GM10847 (cell line): ENCODE measurements at regions not wholly inside any gene's neighbourhood (a gene's known extent, or its start where the extent isn't known, plus 50 kb on each side); places are given as distances from the start of the nearest gene placed in this dataset.

Experiments
- POLR2A ChIP-seq: IDR thresholded peaks from 2 replicates; pipeline ENCODE4 v1.6.1; 2011; ENCODE audit not compliant: insufficient read length; ENCODE audit errors: extremely low read depth

- no peak for TF ChIP-seq POLR2A
Measured at GRCh38 chr2:118791483-118791882, 56.0 kb downstream of the EN1 start.

GRCh38 chr2:118786746-118787145 lies 60.7 kb downstream of the EN1 start:
- TF ChIP-seq POLR2A = no peak

- TF ChIP-seq POLR2A = no peak
Measured at GRCh38 chr2:118784860-118785259, 62.6 kb downstream of the EN1 start.

GRCh38 chr2:118779362-118779761 lies 68.1 kb downstream of the EN1 start:
- TF ChIP-seq POLR2A = no peak

- no peak for TF ChIP-seq POLR2A
Measured at GRCh38 chr2:118774458-118775133, 72.9 kb downstream of the EN1 start.

GRCh38 chr2:118773826-118774225 lies 73.6 kb downstream of the EN1 start:
- no peak for TF ChIP-seq POLR2A

GRCh38 chr2:118772487-118773200 lies 74.8 kb downstream of the EN1 start:
- no peak for TF ChIP-seq POLR2A

GRCh38 chr2:118769707-118770400 lies 77.6 kb downstream of the EN1 start:
- TF ChIP-seq POLR2A = no peak

GRCh38 chr2:118766871-118767270 lies 80.6 kb downstream of the EN1 start:
- no peak for TF ChIP-seq POLR2A

- no peak for TF ChIP-seq POLR2A
Measured at GRCh38 chr2:118764855-118765254, 82.6 kb downstream of the EN1 start.

GRCh38 chr2:118763797-118764196 lies 83.7 kb downstream of the EN1 start:
- no peak for TF ChIP-seq POLR2A

- no peak for TF ChIP-seq POLR2A
Measured at GRCh38 chr2:118762290-118762689, 85.2 kb downstream of the EN1 start.

- no peak for TF ChIP-seq POLR2A
Measured at GRCh38 chr2:118761771-118762170, 85.7 kb downstream of the EN1 start.

GRCh38 chr2:118755901-118756300 lies 91.5 kb downstream of the EN1 start:
- no peak for TF ChIP-seq POLR2A

- no peak for TF ChIP-seq POLR2A
Measured at GRCh38 chr2:118755384-118755783, 92.1 kb downstream of the EN1 start.

GRCh38 chr2:118752762-118753429 lies 94.6 kb downstream of the EN1 start:
- TF ChIP-seq POLR2A = no peak

- TF ChIP-seq POLR2A = no peak
Measured at GRCh38 chr2:118750959-118751565, 96.4 kb downstream of the EN1 start.
